ENCODE measurements at regions not wholly inside any gene's neighbourhood (a gene's known extent, or its start where the extent isn't known, plus 50 kb on each side); places are given as distances from the start of the nearest gene placed in this dataset.

DNA sequence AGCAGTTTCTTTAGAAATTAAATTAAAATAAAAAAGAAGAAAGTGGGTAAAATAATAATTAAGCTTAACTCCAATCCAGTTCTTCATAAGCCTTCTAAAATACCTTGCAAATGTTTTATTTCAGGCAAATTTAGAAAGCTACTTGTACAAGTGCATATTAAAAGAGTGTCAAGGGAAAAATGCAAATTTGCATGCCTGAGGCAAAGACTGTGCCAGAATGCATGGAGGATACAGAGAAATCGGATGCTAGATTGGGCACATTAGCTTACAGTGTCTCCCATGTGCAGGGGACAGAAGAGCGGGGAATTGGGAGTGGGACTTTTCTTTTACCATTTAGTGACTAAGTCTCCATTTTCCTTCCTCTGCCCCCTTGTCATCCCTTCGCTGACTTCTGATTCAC, 173.0 kb upstream of the NWD2 start:
- Histone ChIP-seq H3K27ac (ENCODE audit: low read depth in 2 of 2, low read length in 2 of 2) (no peak overlapping the region), H3K9ac (ENCODE audit: low read length in 3 of 3) (no peak overlapping the region), H3K27me3 (ENCODE audit: control insufficient read depth, insufficient read depth, low read length) (no peaks in the 10 kb centered on the region), H3K9me3 (ENCODE audit: control insufficient read depth in 2 of 3, insufficient read depth in 1 of 3, low read length in 3 of 3) (no peaks in the 10 kb centered on the region), H3K36me3 (ENCODE audit: control insufficient read depth in 2 of 3, insufficient read depth in 3 of 3, low read length in 3 of 3) (no peaks in the 10 kb centered on the region), H3K4me3 (ENCODE audit: low read length in 3 of 3) (no peak overlapping the region), H3K4me1 (ENCODE audit: control insufficient read depth in 2 of 3, insufficient read depth in 2 of 3, low read depth in 1 of 3, low read length in 3 of 3) (no peaks in the 10 kb centered on the region)
- TF ChIP-seq, protein P1, sequence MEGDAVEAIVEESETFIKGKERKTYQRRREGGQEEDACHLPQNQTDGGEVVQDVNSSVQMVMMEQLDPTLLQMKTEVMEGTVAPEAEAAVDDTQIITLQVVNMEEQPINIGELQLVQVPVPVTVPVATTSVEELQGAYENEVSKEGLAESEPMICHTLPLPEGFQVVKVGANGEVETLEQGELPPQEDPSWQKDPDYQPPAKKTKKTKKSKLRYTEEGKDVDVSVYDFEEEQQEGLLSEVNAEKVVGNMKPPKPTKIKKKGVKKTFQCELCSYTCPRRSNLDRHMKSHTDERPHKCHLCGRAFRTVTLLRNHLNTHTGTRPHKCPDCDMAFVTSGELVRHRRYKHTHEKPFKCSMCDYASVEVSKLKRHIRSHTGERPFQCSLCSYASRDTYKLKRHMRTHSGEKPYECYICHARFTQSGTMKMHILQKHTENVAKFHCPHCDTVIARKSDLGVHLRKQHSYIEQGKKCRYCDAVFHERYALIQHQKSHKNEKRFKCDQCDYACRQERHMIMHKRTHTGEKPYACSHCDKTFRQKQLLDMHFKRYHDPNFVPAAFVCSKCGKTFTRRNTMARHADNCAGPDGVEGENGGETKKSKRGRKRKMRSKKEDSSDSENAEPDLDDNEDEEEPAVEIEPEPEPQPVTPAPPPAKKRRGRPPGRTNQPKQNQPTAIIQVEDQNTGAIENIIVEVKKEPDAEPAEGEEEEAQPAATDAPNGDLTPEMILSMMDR (IDR thresholded peaks at IDR 0.05; ENCODE audit: borderline replicate concordance, extremely low read depth, insufficient read depth) = no peak
- intact Hi-C loops (cut with DNase I) = no loop called here
- FAIRE-seq (no peak), DNase-seq (no peak)

DNA sequence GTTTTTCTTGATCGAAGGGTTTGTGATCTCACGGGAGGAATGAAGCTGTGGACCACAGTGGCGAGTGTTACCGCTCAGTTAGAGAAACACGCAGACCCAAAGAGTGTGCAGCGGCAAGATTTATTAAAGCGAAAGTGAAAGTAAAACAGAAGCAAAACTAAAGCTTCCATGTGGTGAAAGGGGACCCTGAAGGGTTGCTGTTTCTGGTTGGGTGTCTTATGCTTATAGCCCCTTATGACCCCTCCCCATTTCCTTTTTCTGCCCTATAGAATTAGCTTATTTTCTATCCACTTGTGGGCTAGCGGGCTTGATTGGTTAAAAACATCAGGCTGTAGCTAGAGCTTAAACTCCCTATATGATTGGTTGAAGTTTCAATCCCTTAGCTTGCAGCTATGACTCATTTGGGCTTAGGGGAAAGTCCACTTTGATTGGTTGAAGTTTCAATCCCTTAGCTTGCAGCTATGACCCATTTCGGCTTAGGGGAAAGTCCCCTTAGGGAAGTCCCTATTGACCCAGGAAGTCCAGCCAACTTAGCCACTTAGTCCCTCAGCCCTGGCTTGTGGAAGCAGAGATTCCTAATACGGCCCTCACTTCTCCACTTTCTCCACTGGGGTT, 171.2 kb upstream of the NWD2 start:
- Histone ChIP-seq H3K4me1 (ENCODE audit: control insufficient read depth in 2 of 3, insufficient read depth in 2 of 3, low read depth in 1 of 3, low read length in 3 of 3) (no peaks in the 10 kb centered on the region), H3K36me3 (ENCODE audit: control insufficient read depth in 2 of 3, insufficient read depth in 3 of 3, low read length in 3 of 3) (no peaks in the 10 kb centered on the region), H3K27ac (ENCODE audit: low read depth in 2 of 2, low read length in 2 of 2) (no peak overlapping the region), H3K9ac (ENCODE audit: low read length in 3 of 3) (no peak overlapping the region), H3K27me3 (ENCODE audit: control insufficient read depth, insufficient read depth, low read length) (no peaks in the 10 kb centered on the region), H3K4me3 (ENCODE audit: low read length in 3 of 3) (no peak overlapping the region), H3K9me3 (ENCODE audit: control insufficient read depth in 2 of 3, insufficient read depth in 1 of 3, low read length in 3 of 3) (no peaks in the 10 kb centered on the region)
- intact Hi-C loops (cut with DNase I) = no loop called here
- DNase-seq (no peak), FAIRE-seq (no peak)
- TF ChIP-seq, protein P1 (IDR thresholded peaks at IDR 0.05; ENCODE audit: borderline replicate concordance, extremely low read depth, insufficient read depth) = no peak

DNA sequence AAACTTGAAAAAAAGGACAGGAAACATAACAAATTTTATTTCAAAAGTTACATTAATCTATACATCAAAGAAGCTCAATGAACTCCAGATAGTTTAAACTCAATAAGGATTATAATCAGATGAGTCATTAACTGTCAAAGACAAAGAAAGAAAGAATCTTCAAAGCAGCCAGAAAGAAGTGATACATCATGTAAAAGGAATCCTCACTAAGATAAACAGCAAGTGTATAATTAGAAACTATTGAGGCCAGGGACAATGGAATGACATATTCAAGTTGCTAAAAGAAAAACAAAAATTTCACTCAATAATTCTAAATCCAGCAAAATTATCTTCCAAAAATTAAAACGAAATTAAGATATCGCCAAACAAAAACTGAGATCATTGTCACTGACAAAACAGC, 161.6 kb upstream of the NWD2 start:
- FAIRE-seq = no peak
- TF ChIP-seq, protein P1 (IDR thresholded peaks at IDR 0.05; ENCODE audit: borderline replicate concordance, extremely low read depth, insufficient read depth) = no peak
- no peaks in the 10 kb centered on the region for H3K36me3 ChIP-seq (ENCODE audit: control insufficient read depth in 2 of 3, insufficient read depth in 3 of 3, low read length in 3 of 3)

DNA sequence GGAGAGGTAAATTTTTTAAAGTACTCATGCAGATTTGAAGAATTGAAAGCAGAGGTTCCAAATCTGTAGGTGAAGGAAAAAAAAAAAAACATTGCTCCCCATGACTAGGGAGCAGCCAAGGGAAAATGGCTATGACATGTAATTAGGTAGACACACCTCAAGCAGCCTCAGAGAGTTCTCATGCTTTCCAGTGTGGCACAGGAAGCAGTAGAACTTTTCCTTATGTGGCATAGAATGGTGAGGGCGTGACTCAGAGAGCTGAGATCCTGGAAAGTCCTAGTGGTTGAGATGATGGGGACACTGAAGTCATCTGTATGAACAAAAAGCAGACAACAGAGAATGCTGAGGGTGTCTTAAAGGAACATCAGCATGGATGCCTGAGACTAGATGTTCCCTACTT, 148.6 kb upstream of the NWD2 start:
- intact Hi-C loops (cut with DNase I) = no loop called here
- no peak overlapping the region for H3K9ac ChIP-seq (ENCODE audit: low read length in 3 of 3)
- DNase-seq = no peak
- H3K9me3 ChIP-seq (ENCODE audit: control insufficient read depth in 2 of 3, insufficient read depth in 1 of 3, low read length in 3 of 3) = no peaks in the 10 kb centered on the region
- no peak for FAIRE-seq
- H3K36me3 ChIP-seq (ENCODE audit: control insufficient read depth in 2 of 3, insufficient read depth in 3 of 3, low read length in 3 of 3) = no peaks in the 10 kb centered on the region
- H3K27ac ChIP-seq (ENCODE audit: low read depth in 2 of 2, low read length in 2 of 2) = no peak overlapping the region
- H3K27me3 ChIP-seq (ENCODE audit: control insufficient read depth, insufficient read depth, low read length) = no peaks in the 10 kb centered on the region
- TF ChIP-seq, protein P1 (IDR thresholded peaks at IDR 0.05; ENCODE audit: borderline replicate concordance, extremely low read depth, insufficient read depth) = no peak
- no peak overlapping the region for H3K4me3 ChIP-seq (ENCODE audit: low read length in 3 of 3)
- no peaks in the 10 kb centered on the region for H3K4me1 ChIP-seq (ENCODE audit: control insufficient read depth in 2 of 3, insufficient read depth in 2 of 3, low read depth in 1 of 3, low read length in 3 of 3)

More for the DNA sequence above, 161.6 kb upstream of the NWD2 start:
- H3K9me3 ChIP-seq (ENCODE audit: control insufficient read depth in 2 of 3, insufficient read depth in 1 of 3, low read length in 3 of 3) = peaks cover 0 to 7% (median 4%) of the 10 kb centered on the region in 3 donors
- no peaks in the 10 kb centered on the region for H3K27me3 ChIP-seq (ENCODE audit: control insufficient read depth, insufficient read depth, low read length)
- intact Hi-C loops (cut with DNase I) = no loop called here
- no peak overlapping the region for H3K9ac ChIP-seq (ENCODE audit: low read length in 3 of 3)
- H3K27ac ChIP-seq (ENCODE audit: low read depth in 2 of 2, low read length in 2 of 2) = no peak overlapping the region
- DNase-seq = no peak
- H3K4me3 ChIP-seq (ENCODE audit: low read length in 3 of 3) = no peak overlapping the region
- H3K4me1 ChIP-seq (ENCODE audit: control insufficient read depth in 2 of 3, insufficient read depth in 2 of 3, low read depth in 1 of 3, low read length in 3 of 3) = no peaks in the 10 kb centered on the region
